Body of pancreas (tissue), 4 donors: ENCODE measurements at regions not wholly inside any gene's neighbourhood (a gene's known extent, or its start where the extent isn't known, plus 50 kb on each side); places are given as distances from the start of the nearest gene placed in this dataset.

Experiments
- POLR2A ChIP-seq, 3 donors: fragments of 450-650 bp; IDR thresholded peaks; one replicate each; pipeline ENCODE4 v1.6.1; 2016; ENCODE audit warnings: antibody characterized with exemption in 3 of 3, mild to moderate bottlenecking in 2 of 3
- TF ChIP-seq, protein P1 (sequence below), 7 experiments: fragments of 450-650 bp in 4 of 7; fragments of 200-600 bp in 3 of 7; sonication (generic) in 3 of 7; IDR thresholded peaks; one replicate each; pipeline ENCODE4 v1.5.1; 2016 to 2019; ENCODE audit warnings: antibody characterized with exemption in 7 of 7

DNA sequence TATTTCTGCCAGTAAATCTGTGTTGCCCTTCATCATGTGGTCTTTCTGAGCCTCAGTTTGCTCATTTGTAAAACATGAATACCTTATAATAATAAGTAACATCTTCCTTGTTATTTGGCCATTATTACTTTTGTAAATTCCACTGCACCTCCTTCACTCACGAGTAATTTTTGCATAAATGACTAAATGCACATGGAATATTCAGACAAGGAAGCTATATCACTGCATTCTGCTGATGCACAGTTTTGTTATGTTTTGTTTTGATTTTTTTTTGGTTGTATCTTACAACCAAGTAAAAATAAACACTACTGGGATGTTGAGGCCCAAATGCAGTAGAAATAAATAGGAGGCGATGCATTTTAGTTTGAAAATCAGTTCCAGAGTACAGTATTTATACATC lies 185.3 kb upstream of the POU3F3 start:
- TF ChIP-seq, protein P1, sequence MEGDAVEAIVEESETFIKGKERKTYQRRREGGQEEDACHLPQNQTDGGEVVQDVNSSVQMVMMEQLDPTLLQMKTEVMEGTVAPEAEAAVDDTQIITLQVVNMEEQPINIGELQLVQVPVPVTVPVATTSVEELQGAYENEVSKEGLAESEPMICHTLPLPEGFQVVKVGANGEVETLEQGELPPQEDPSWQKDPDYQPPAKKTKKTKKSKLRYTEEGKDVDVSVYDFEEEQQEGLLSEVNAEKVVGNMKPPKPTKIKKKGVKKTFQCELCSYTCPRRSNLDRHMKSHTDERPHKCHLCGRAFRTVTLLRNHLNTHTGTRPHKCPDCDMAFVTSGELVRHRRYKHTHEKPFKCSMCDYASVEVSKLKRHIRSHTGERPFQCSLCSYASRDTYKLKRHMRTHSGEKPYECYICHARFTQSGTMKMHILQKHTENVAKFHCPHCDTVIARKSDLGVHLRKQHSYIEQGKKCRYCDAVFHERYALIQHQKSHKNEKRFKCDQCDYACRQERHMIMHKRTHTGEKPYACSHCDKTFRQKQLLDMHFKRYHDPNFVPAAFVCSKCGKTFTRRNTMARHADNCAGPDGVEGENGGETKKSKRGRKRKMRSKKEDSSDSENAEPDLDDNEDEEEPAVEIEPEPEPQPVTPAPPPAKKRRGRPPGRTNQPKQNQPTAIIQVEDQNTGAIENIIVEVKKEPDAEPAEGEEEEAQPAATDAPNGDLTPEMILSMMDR (IDR thresholded peaks at IDR 0.05), result no peak
- TF ChIP-seq POLR2A (IDR thresholded peaks at IDR 0.05), result no peak
